OCI-LY1 (cell line): ENCODE measurements at regions not wholly inside any gene's neighbourhood (a gene's known extent, or its start where the extent isn't known, plus 50 kb on each side); places are given as distances from the start of the nearest gene placed in this dataset.

Source experiments
- H2AFZ ChIP-seq: fragments of 200-600 bp; sonication (generic), shearing (Covaris generic); 2 replicates; pipeline ENCODE4 v1.6.0; 2014; ENCODE audit warnings: antibody characterized with exemption, mild to moderate bottlenecking, low read length
- H3F3A ChIP-seq: fragments of 200-600 bp; sonication (generic), shearing (Covaris generic); 2 replicates; pipeline ENCODE4 v1.6.0; 2014; ENCODE audit warnings: mild to moderate bottlenecking, antibody characterized with exemption, low read length, moderate library complexity; ENCODE audit not compliant: insufficient read depth
- H3K27ac ChIP-seq: fragments of 200-600 bp; sonication (generic); 2 replicates; pipeline ENCODE4 v1.5.1; 2014; ENCODE audit warnings: low read length, mixed run types, mild to moderate bottlenecking, low read depth; ENCODE audit not compliant: poor library complexity, severe bottlenecking
- H3K27me3 ChIP-seq: fragments of 200-600 bp; sonication (generic); 2 replicates; pipeline ENCODE4 v1.6.0; 2014; ENCODE audit warnings: antibody characterized with exemption, mild to moderate bottlenecking, low read length, moderate library complexity; ENCODE audit not compliant: insufficient read depth
- H3K36me3 ChIP-seq: fragments of 200-600 bp; sonication (generic); 2 replicates; pipeline ENCODE4 v1.6.1; 2014; ENCODE audit warnings: mild to moderate bottlenecking, antibody characterized with exemption, low read length, moderate library complexity, mixed read lengths; ENCODE audit not compliant: insufficient read depth
- H3K4me1 ChIP-seq: fragments of 200-600 bp; sonication (generic); 2 replicates; pipeline ENCODE4 v1.5.1; 2014; ENCODE audit warnings: mild to moderate bottlenecking, low read length, moderate library complexity; ENCODE audit not compliant: insufficient read depth, severe bottlenecking
- H3K4me2 ChIP-seq: fragments of 200-600 bp; sonication (generic), shearing (Covaris generic); 2 replicates; pipeline ENCODE4 v1.6.1; 2014; ENCODE audit warnings: low read length
- H3K4me3 ChIP-seq: fragments of 200-600 bp; sonication (generic); 2 replicates; pipeline ENCODE4 v1.5.1; 2014; ENCODE audit warnings: low read length, low read depth, mild to moderate bottlenecking, mixed read lengths; ENCODE audit not compliant: poor library complexity, severe bottlenecking
- H3K79me2 ChIP-seq: fragments of 200-600 bp; shearing (Covaris generic); 2 replicates; pipeline ENCODE4 v1.6.1; 2016; ENCODE audit warnings: mixed run types, low read length, mixed read lengths; ENCODE audit not compliant: insufficient read depth
- H3K9ac ChIP-seq: fragments of 200-600 bp; sonication (generic), shearing (Covaris generic); 2 replicates; pipeline ENCODE4 v1.6.1; 2014; ENCODE audit warnings: mild to moderate bottlenecking, low read length, mixed read lengths
- H3K9me2 ChIP-seq: fragments of 200-600 bp; sonication (generic), shearing (Covaris generic); 2 replicates; pipeline ENCODE4 v1.6.1; 2014; ENCODE audit warnings: low read depth, mild to moderate bottlenecking, low read length, mixed read lengths
- H3K9me3 ChIP-seq: fragments of 200-600 bp; shearing (Covaris generic); 2 replicates; pipeline ENCODE4 v1.6.1; 2014; ENCODE audit warnings: low read length, mixed read lengths
- H4K20me1 ChIP-seq: fragments of 200-600 bp; sonication (generic), shearing (Covaris generic); 2 replicates; pipeline ENCODE4 v1.6.0; 2016; ENCODE audit warnings: mild to moderate bottlenecking, low read length; ENCODE audit not compliant: insufficient read depth
- EZH2 ChIP-seq: fragments of 200-600 bp; sonication (generic), shearing (Covaris generic); IDR thresholded peaks from 2 replicates; pipeline ENCODE4 v1.8.0; 2017; ENCODE audit warnings: borderline replicate concordance, mixed run types, mild to moderate bottlenecking, antibody characterized with exemption, low read length, moderate library complexity, mixed read lengths
- TF ChIP-seq, protein P1 (sequence below): fragments of 200-600 bp; sonication (generic), shearing (Covaris generic); IDR thresholded peaks from 2 replicates; pipeline ENCODE4 v1.5.1; 2017; ENCODE audit warnings: mild to moderate bottlenecking, antibody characterized with exemption, low read length, moderate library complexity, mixed read lengths

DNA sequence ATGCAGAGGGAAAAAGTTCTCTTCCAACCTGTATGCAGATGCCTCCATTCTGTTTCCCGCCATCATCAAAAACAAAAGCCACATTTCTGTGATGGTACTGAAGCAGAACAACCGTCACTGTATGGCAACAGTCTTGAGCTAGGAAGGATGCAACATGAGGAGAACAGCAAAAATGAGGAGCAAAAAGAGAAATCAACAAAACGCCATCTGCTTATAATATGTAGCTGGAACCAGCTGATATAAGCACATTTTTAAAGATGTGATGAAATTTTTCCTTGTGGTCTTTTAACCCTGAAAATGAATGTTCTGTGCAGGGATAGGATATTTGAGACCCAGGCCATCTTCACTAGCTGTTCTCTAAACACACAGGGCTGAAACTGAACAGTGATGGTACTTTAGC is 287.0 kb downstream of the ZIC4 start:
- H3K9ac ChIP-seq = no peak overlapping the region
- no peak overlapping the region for H3K4me2 ChIP-seq
- no peaks in the 10 kb centered on the region for H3K79me2 ChIP-seq
- H3K4me3 ChIP-seq = no peak overlapping the region
- H3K27me3 ChIP-seq = no peaks in the 10 kb centered on the region
- TF ChIP-seq, protein P1, sequence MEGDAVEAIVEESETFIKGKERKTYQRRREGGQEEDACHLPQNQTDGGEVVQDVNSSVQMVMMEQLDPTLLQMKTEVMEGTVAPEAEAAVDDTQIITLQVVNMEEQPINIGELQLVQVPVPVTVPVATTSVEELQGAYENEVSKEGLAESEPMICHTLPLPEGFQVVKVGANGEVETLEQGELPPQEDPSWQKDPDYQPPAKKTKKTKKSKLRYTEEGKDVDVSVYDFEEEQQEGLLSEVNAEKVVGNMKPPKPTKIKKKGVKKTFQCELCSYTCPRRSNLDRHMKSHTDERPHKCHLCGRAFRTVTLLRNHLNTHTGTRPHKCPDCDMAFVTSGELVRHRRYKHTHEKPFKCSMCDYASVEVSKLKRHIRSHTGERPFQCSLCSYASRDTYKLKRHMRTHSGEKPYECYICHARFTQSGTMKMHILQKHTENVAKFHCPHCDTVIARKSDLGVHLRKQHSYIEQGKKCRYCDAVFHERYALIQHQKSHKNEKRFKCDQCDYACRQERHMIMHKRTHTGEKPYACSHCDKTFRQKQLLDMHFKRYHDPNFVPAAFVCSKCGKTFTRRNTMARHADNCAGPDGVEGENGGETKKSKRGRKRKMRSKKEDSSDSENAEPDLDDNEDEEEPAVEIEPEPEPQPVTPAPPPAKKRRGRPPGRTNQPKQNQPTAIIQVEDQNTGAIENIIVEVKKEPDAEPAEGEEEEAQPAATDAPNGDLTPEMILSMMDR = no peak
- no peak for TF ChIP-seq EZH2
- H3K4me1 ChIP-seq = no peaks in the 10 kb centered on the region
- H3K36me3 ChIP-seq = no peaks in the 10 kb centered on the region
- H3K27ac ChIP-seq = no peak overlapping the region
- H2AFZ ChIP-seq = no peak overlapping the region
- no peaks in the 10 kb centered on the region for H3K9me3 ChIP-seq
- no peaks in the 10 kb centered on the region for H3F3A ChIP-seq
- H4K20me1 ChIP-seq = no peaks in the 10 kb centered on the region
- no peaks in the 10 kb centered on the region for H3K9me2 ChIP-seq

DNA sequence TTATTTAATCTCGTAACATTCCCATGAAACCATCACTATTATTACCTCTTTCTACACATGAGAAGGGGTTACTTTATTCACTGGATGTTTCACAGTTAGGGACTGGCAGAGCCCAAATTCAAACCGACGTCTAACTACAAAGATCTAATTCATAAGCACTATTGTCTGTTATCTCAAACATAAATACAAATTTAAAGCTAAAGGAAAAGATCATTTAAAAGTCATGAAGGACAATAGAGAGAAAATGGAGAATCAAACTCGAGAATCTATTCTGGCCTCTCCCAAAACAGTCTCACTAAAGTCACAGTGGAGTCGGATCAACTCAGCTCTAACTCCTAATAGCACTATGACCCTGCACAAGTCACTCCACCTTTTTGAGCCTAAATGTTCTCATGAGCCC is 287.7 kb downstream of the ZIC4 start:
- Histone ChIP-seq H3K27ac (no peak overlapping the region), H3K9ac (no peak overlapping the region), H4K20me1 (no peaks in the 10 kb centered on the region), H3K4me2 (no peak overlapping the region), H3K27me3 (no peaks in the 10 kb centered on the region), H3F3A (no peaks in the 10 kb centered on the region), H3K79me2 (no peaks in the 10 kb centered on the region), H3K9me2 (no peaks in the 10 kb centered on the region), H3K9me3 (no peaks in the 10 kb centered on the region), H3K4me1 (no peaks in the 10 kb centered on the region), H3K4me3 (no peak overlapping the region), H3K36me3 (no peaks in the 10 kb centered on the region), H2AFZ (no peak overlapping the region)
- TF ChIP-seq EZH2 = no peak
- TF ChIP-seq, protein P1 = no peak

DNA sequence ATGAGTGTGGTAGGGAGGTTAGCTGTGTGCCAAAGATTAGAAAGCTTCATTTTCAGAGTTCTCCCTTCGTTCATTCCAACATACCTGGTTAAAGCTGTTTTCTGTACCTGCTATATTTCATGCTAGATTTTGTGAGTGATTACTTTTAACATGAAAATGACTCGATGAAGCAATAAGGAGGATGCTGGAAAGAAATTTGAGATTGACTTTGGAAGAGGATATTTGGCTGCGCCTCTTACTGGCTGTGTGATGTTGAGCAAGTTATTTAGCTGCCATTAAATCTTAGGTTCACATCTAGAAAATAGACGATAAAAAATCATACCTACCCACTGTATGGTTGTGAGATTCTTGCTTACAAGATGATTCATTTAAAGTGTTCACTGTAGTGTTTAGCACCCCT is 288.7 kb downstream of the ZIC4 start:
- no peak overlapping the region for H2AFZ ChIP-seq
- H3K27ac ChIP-seq = no peak overlapping the region
- H3K79me2 ChIP-seq = no peaks in the 10 kb centered on the region
- H4K20me1 ChIP-seq = no peaks in the 10 kb centered on the region
- H3K9ac ChIP-seq = no peak overlapping the region
- H3K4me1 ChIP-seq = no peaks in the 10 kb centered on the region
- H3K9me3 ChIP-seq = no peaks in the 10 kb centered on the region
- H3K4me2 ChIP-seq = no peak overlapping the region
- H3K36me3 ChIP-seq = no peaks in the 10 kb centered on the region
- H3K4me3 ChIP-seq = no peak overlapping the region
- H3K27me3 ChIP-seq = no peaks in the 10 kb centered on the region
- TF ChIP-seq, protein P1 = no peak
- TF ChIP-seq EZH2 = no peak
- no peaks in the 10 kb centered on the region for H3K9me2 ChIP-seq
- no peaks in the 10 kb centered on the region for H3F3A ChIP-seq
